Loucy (cell line): ENCODE measurements at regions not wholly inside any gene's neighbourhood (a gene's known extent, or its start where the extent isn't known, plus 50 kb on each side); places are given as distances from the start of the nearest gene placed in this dataset.

Experiments
- H2AFZ ChIP-seq: fragments of 200-600 bp; sonication (generic); 2 replicates; pipeline ENCODE4 v1.6.0; 2016; ENCODE audit warnings: antibody characterized with exemption, mild to moderate bottlenecking, low read length, moderate library complexity
- H3F3A ChIP-seq: fragments of 200-600 bp; 2 replicates; pipeline ENCODE4 v1.6.0; 2016; ENCODE audit warnings: antibody characterized with exemption, low read depth, mild to moderate bottlenecking
- H3K27me3 ChIP-seq: fragments of 200-600 bp; sonication (generic); 2 replicates; pipeline ENCODE4 v1.6.1; 2014; ENCODE audit warnings: low read length, mild to moderate bottlenecking; ENCODE audit not compliant: insufficient read depth, poor library complexity, severe bottlenecking
- H3K36me3 ChIP-seq: fragments of 200-600 bp; sonication (generic); 2 replicates; pipeline ENCODE4 v1.6.1; 2016; ENCODE audit warnings: low read length; ENCODE audit not compliant: insufficient read depth
- H3K4me1 ChIP-seq: fragments of 200-600 bp; sonication (generic); 2 replicates; pipeline ENCODE4 v1.5.1; 2014; ENCODE audit warnings: low read length, mild to moderate bottlenecking; ENCODE audit not compliant: insufficient read depth, poor library complexity, severe bottlenecking
- H3K4me2 ChIP-seq: fragments of 200-600 bp; sonication (generic); 2 replicates; pipeline ENCODE4 v1.6.0; 2014; ENCODE audit warnings: antibody characterized with exemption, low read length, low read depth, mild to moderate bottlenecking; ENCODE audit not compliant: poor library complexity, severe bottlenecking
- H3K4me3 ChIP-seq: fragments of 200-600 bp; sonication (generic); 2 replicates; pipeline ENCODE4 v1.5.1; 2014; ENCODE audit warnings: low read length, mild to moderate bottlenecking, mixed read lengths; ENCODE audit not compliant: poor library complexity, severe bottlenecking
- H3K79me2 ChIP-seq: fragments of 200-600 bp; sonication (generic); 2 replicates; pipeline ENCODE4 v1.6.1; 2014; ENCODE audit warnings: low read length; ENCODE audit not compliant: insufficient read depth
- H3K9ac ChIP-seq: fragments of 200-600 bp; sonication (generic); 2 replicates; pipeline ENCODE4 v1.6.0; 2014; ENCODE audit warnings: mild to moderate bottlenecking, low read depth, low read length, moderate library complexity; ENCODE audit not compliant: poor library complexity, severe bottlenecking
- H3K9me2 ChIP-seq: fragments of 200-600 bp; sonication (generic); replicated peaks from 2 replicates; pipeline ENCODE4 v1.6.1; 2016; ENCODE audit warnings: low read depth, low read length, mixed read lengths
- H3K9me3 ChIP-seq: fragments of 200-600 bp; sonication (generic); 2 replicates; pipeline ENCODE4 v1.6.1; 2014; ENCODE audit warnings: mild to moderate bottlenecking, antibody characterized with exemption, low read length, low read depth; ENCODE audit not compliant: insufficient read depth
- H4K20me1 ChIP-seq: fragments of 200-600 bp; sonication (generic); 2 replicates; pipeline ENCODE4 v1.6.0; 2014; ENCODE audit warnings: antibody characterized with exemption, low read length, mild to moderate bottlenecking; ENCODE audit not compliant: insufficient read depth, poor library complexity, severe bottlenecking
- CTCF ChIP-seq: fragments of 200-600 bp; sonication (generic); conservative IDR thresholded peaks from 2 replicates; pipeline ENCODE4 v1.5.1; 2014; ENCODE audit warnings: mild to moderate bottlenecking, antibody characterized with exemption, low read length
- EZH2phosphoT487 ChIP-seq: fragments of 200-600 bp; IDR thresholded peaks from 2 replicates; pipeline ENCODE4 v1.6.1; 2018; ENCODE audit warnings: antibody characterized with exemption, mild to moderate bottlenecking, moderate library complexity, borderline replicate concordance

- Histone ChIP-seq H4K20me1 (no peaks in the 10 kb centered on the region), H3K4me1 (no peaks in the 10 kb centered on the region), H3K9ac (no peak overlapping the region), H2AFZ (no peak overlapping the region), H3F3A (no peaks in the 10 kb centered on the region), H3K9me2 (0 out of 2 replicates have a peak, but pooled peaks cover 4% of the 10 kb centered on the region), H3K4me2 (no peak overlapping the region), H3K4me3 (no peak overlapping the region), H3K9me3 (no peaks in the 10 kb centered on the region), H3K79me2 (no peaks in the 10 kb centered on the region), H3K36me3 (no peaks in the 10 kb centered on the region), H3K27me3 (no peaks in the 10 kb centered on the region)
- TF ChIP-seq CTCF (no peak), EZH2phosphoT487 (no peak)
These were observed 937.2 kb downstream of the ZPLD1 start for GRCh38 chr3:103372031-103372430.

- no peak overlapping the region for H2AFZ ChIP-seq
- no peaks in the 10 kb centered on the region for H3K36me3 ChIP-seq
- no peaks in the 10 kb centered on the region for H3K79me2 ChIP-seq
- H3K9me2 ChIP-seq: no peaks in the 10 kb centered on the region
- no peak overlapping the region for H3K9ac ChIP-seq
- H3K9me3 ChIP-seq: no peaks in the 10 kb centered on the region
- H3K4me1 ChIP-seq: no peaks in the 10 kb centered on the region
- H3K4me3 ChIP-seq: no peak overlapping the region
- no peaks in the 10 kb centered on the region for H3F3A ChIP-seq
- H3K4me2 ChIP-seq: no peak overlapping the region
- no peaks in the 10 kb centered on the region for H4K20me1 ChIP-seq
- H3K27me3 ChIP-seq: no peaks in the 10 kb centered on the region
- TF ChIP-seq EZH2phosphoT487 (no peak), CTCF (no peak)
These were observed 945.6 kb downstream of the ZPLD1 start for GRCh38 chr3:103380391-103380790.

- Histone ChIP-seq H4K20me1 (no peaks in the 10 kb centered on the region), H3K4me3 (no peak overlapping the region), H3K79me2 (no peaks in the 10 kb centered on the region), H3K4me1 (no peaks in the 10 kb centered on the region), H3K4me2 (no peak overlapping the region), H3K9me3 (no peaks in the 10 kb centered on the region), H3K36me3 (no peaks in the 10 kb centered on the region), H3K27me3 (no peaks in the 10 kb centered on the region), H3K9ac (no peak overlapping the region), H3K9me2 (no peaks in the 10 kb centered on the region), H3F3A (no peaks in the 10 kb centered on the region), H2AFZ (no peak overlapping the region)
- TF ChIP-seq EZH2phosphoT487: no peak
- no peak for TF ChIP-seq CTCF
These were observed 946.7 kb downstream of the ZPLD1 start for GRCh38 chr3:103381296-103382079.
